OCI-LY7 (cell line): ENCODE measurements at regions not wholly inside any gene's neighbourhood (a gene's known extent, or its start where the extent isn't known, plus 50 kb on each side); places are given as distances from the start of the nearest gene placed in this dataset.

Experiments
- BruUV-seq: library from RNA; stranded (reverse); fragments of 400-500 nt; replicated peaks from 2 replicates; lab custom pipeline; 2021; lab: Mats Ljungman, UMichigan
- CTCF ChIA-PET: fragments of 300-600 bp; sonication (Branson Sonifier 250); formaldehyde crosslinking; loops from one replicate; lab custom pipeline; 2022; ENCODE audit warnings: antibody characterized with exemption; ENCODE audit not compliant: unreplicated experiment; lab: Charles Lee
- POLR2A ChIA-PET: fragments of 300-600 bp; sonication (Branson Sonifier 250); formaldehyde crosslinking; loops from one replicate; lab custom pipeline; 2022; ENCODE audit warnings: antibody characterized with exemption; lab: Charles Lee
- DNase-seq: peaks from one replicate; pipeline ENCODE4 v3.0.0-alpha.2; 2015; ENCODE audit warnings: low spot score
- H2AFZ ChIP-seq: fragments of 200-600 bp; sonication (generic), shearing (Covaris generic); 2 replicates; pipeline ENCODE4 v1.6.1; 2014; ENCODE audit warnings: mild to moderate bottlenecking, antibody characterized with exemption, low read length, moderate library complexity
- H3K27ac ChIP-seq: fragments of 200-600 bp; sonication (generic); 2 replicates; pipeline ENCODE4 v1.5.1; 2014; ENCODE audit warnings: mixed run types, low read depth, mild to moderate bottlenecking, moderate library complexity, low read length, inconsistent platforms; ENCODE audit not compliant: poor library complexity, severe bottlenecking
- H3K36me3 ChIP-seq: fragments of 200-600 bp; sonication (generic); 2 replicates; pipeline ENCODE4 v1.6.1; 2014; ENCODE audit warnings: mild to moderate bottlenecking, antibody characterized with exemption, low read length, moderate library complexity, mixed read lengths; ENCODE audit not compliant: insufficient read depth
- H3K4me1 ChIP-seq: fragments of 200-600 bp; sonication (generic); 2 replicates; pipeline ENCODE4 v1.5.1; 2014; ENCODE audit warnings: mild to moderate bottlenecking, low read length; ENCODE audit not compliant: insufficient read depth, poor library complexity, severe bottlenecking
- H3K4me2 ChIP-seq: fragments of 200-600 bp; sonication (generic); 2 replicates; pipeline ENCODE4 v1.6.1; 2014; ENCODE audit warnings: mild to moderate bottlenecking, low read length
- H3K4me3 ChIP-seq: fragments of 200-600 bp; sonication (generic); 2 replicates; pipeline ENCODE4 v1.5.1; 2014; ENCODE audit warnings: mild to moderate bottlenecking, low read depth, low read length; ENCODE audit not compliant: poor library complexity, severe bottlenecking
- H3K79me2 ChIP-seq: fragments of 200-600 bp; sonication (generic); 2 replicates; pipeline ENCODE4 v1.6.1; 2016; ENCODE audit warnings: low read depth, mild to moderate bottlenecking, low read length, moderate library complexity, mixed read lengths; ENCODE audit not compliant: insufficient read depth
- H3K9me2 ChIP-seq: fragments of 200-600 bp; sonication (generic); 2 replicates; pipeline ENCODE4 v1.6.1; 2016; ENCODE audit warnings: mild to moderate bottlenecking, low read length, mixed read lengths; ENCODE audit not compliant: insufficient read depth
- H3K9me3 ChIP-seq: fragments of 200-600 bp; sonication (generic); 2 replicates; pipeline ENCODE4 v1.6.1; 2014; ENCODE audit warnings: mild to moderate bottlenecking, mixed run types, low read length, mixed read lengths
- H4K20me1 ChIP-seq: fragments of 200-600 bp; sonication (generic); 2 replicates; pipeline ENCODE4 v1.6.1; 2014; ENCODE audit warnings: mild to moderate bottlenecking, antibody characterized with exemption, low read length, moderate library complexity, mixed read lengths; ENCODE audit not compliant: insufficient read depth
- EZH2phosphoT487 ChIP-seq: fragments of 200-600 bp; sonication (generic); IDR thresholded peaks from 2 replicates; pipeline ENCODE4 v1.6.1; 2018; ENCODE audit warnings: low read depth, borderline replicate concordance, mild to moderate bottlenecking, mixed run types, antibody characterized with exemption, low read length, moderate library complexity, mixed read lengths
- intact Hi-C: fragments of 100-400 bp; cut with micrococcal nuclease; formaldehyde crosslinking; loops from one replicate; pipeline ENCODE4 v1.10.0; 2022; ENCODE audit not compliant: unreplicated experiment
- TF ChIP-seq, protein P1 (sequence below): fragments of 200-600 bp; sonication (generic); conservative IDR thresholded peaks from 2 replicates; pipeline ENCODE4 v1.5.1; 2014; ENCODE audit warnings: mild to moderate bottlenecking, antibody characterized with exemption, low read length, moderate library complexity, mixed read lengths

DNA sequence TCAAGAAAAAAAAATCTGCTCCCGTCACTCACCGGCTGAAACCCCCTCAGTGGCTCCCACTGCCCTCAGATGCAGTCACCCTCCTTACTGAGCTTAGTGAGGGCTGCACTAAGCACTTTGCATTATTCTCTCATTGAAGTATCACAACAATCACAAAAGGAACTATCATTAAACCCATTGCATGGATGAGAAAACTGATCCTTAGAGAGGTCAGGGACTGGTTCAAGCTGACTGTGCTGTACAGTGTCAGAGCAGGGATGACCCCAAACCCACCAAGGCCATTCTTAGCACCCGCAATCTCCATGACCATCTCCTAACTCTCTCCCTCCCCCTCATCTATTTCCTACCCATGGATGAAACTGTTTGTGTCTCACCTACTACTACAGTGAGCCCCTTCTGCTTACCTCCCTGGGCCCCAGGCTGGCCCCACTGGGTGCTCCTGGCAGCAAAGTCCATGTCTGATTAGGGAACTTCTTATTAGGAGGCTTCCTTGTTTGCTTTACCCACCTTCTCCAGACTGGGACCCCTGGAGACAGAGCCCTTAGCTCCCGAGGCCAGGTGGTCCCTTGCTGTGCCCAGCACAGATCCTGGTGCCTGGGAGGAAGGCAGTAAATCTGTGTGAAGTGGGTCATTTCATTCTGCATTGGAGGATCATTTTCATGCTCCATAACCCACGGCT, 139.3 kb upstream of the ID2 start:
- Histone ChIP-seq H3K4me1 (peaks cover 100% of the 10 kb centered on the region), H3K9me3 (no peaks in the 10 kb centered on the region), H3K4me2 (peak overlapping the region; percentile 85), H4K20me1 (no peaks in the 10 kb centered on the region), H3K4me3 (no peak overlapping the region), H3K36me3 (peaks cover 29% of the 10 kb centered on the region), H3K9me2 (no peaks in the 10 kb centered on the region), H2AFZ (no peak overlapping the region), H3K27ac (peak overlapping the region; percentile 98), H3K79me2 (no peaks in the 10 kb centered on the region; the same call in 1 of the 2 replicates)
- ChIA-PET CTCF (interaction anchor here (0.7 kb wide), 1 partner anchor 13 kb away, joined by 3 read pairs; no protein-coding TSS in a partner anchor), POLR2A (interaction anchor here (1.1 to 4.1 kb wide), 8 partner anchors 10 to 139 kb away, joined by 3 to 28 read pairs (median 14); partner anchors contain the start of gene ID2)
- intact Hi-C loops = loop anchor here (1.0 to 5.0 kb wide), 4 partner anchors 21 to 1115 kb away; no protein-coding TSS in a partner anchor
- DNase-seq = no peak
- TF ChIP-seq, protein P1, sequence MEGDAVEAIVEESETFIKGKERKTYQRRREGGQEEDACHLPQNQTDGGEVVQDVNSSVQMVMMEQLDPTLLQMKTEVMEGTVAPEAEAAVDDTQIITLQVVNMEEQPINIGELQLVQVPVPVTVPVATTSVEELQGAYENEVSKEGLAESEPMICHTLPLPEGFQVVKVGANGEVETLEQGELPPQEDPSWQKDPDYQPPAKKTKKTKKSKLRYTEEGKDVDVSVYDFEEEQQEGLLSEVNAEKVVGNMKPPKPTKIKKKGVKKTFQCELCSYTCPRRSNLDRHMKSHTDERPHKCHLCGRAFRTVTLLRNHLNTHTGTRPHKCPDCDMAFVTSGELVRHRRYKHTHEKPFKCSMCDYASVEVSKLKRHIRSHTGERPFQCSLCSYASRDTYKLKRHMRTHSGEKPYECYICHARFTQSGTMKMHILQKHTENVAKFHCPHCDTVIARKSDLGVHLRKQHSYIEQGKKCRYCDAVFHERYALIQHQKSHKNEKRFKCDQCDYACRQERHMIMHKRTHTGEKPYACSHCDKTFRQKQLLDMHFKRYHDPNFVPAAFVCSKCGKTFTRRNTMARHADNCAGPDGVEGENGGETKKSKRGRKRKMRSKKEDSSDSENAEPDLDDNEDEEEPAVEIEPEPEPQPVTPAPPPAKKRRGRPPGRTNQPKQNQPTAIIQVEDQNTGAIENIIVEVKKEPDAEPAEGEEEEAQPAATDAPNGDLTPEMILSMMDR = no peak
- no peak for TF ChIP-seq EZH2phosphoT487
- no TSS peak for BruUV-seq

DNA sequence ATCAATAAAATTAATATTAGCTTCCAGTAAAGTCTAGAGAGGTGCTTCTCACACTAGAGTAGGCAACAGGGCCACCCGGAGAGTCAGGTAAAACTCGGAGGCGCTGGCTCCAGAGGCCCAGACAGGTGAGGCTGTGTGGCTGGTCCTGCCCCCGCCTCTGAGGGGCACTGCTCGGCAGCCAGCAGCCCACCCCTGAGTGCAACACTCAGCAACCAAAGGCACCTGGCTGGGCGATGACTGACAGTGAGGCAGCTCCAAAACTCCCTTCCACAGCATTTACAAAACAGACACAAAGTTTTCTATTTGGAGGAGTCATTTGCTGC, 138.8 kb upstream of the ID2 start:
- Histone ChIP-seq H3K9me2 (no peaks in the 10 kb centered on the region), H3K9me3 (no peaks in the 10 kb centered on the region), H2AFZ (no peak overlapping the region), H3K36me3 (peaks cover 29% of the 10 kb centered on the region), H4K20me1 (no peaks in the 10 kb centered on the region), H3K4me3 (peak overlapping the region; percentile 40), H3K79me2 (peaks cover under 1% of the 10 kb centered on the region; the same call in 1 of the 2 replicates), H3K4me2 (peak overlapping the region; percentile 85), H3K4me1 (peaks cover 100% of the 10 kb centered on the region), H3K27ac (peak overlapping the region; percentile 98)
- POLR2A ChIA-PET = interaction anchor here (1.1 to 4.1 kb wide), 11 partner anchors 10 to 243 kb away, joined by 3 to 28 read pairs (median 5); partner anchors contain the start of gene ID2
- TSS peak; percentile 17 for BruUV-seq
- peak; percentile 63 for DNase-seq
- CTCF ChIA-PET = interaction anchor here (0.9 kb wide), 1 partner anchor 88 kb away, joined by 3 read pairs; no protein-coding TSS in a partner anchor
- TF ChIP-seq EZH2phosphoT487 = no peak
- TF ChIP-seq, protein P1 = peak; percentile 53
- intact Hi-C loops = loop anchor here (1.0 to 5.0 kb wide), 4 partner anchors 22 to 1116 kb away; no protein-coding TSS in a partner anchor
